Nephron progenitor cell (in vitro differentiated cells): ENCODE measurements at regions not wholly inside any gene's neighbourhood (a gene's known extent, or its start where the extent isn't known, plus 50 kb on each side); places are given as distances from the start of the nearest gene placed in this dataset.
A peak's percentile ranks its signal among the peaks of the same experiment; 100 is the strongest.
"Not testable (repeated sequence)": the region's sequence is repeated elsewhere in the genome, so short reads cannot be mapped to it uniquely, and the experiment has no call there.

Source experiments
- DNase-seq: peaks from one replicate; pipeline ENCODE4 v3.0.0; 2021
- H3K27ac Mint-ChIP-seq: 2 replicates; pipeline ENCODE4 v1.8.0; 2021; ENCODE audit warnings: mild to moderate bottlenecking, moderate library complexity, mixed read lengths
- H3K27me3 Mint-ChIP-seq: 2 replicates; pipeline ENCODE4 v1.8.0; 2021; ENCODE audit warnings: mild to moderate bottlenecking, low read depth, mixed read lengths; ENCODE audit not compliant: poor library complexity
- H3K36me3 Mint-ChIP-seq: 2 replicates; pipeline ENCODE4 v1.8.0; 2021; ENCODE audit warnings: low read depth, mixed read lengths
- H3K4me1 Mint-ChIP-seq: 2 replicates; pipeline ENCODE4 v1.8.0; 2021; ENCODE audit warnings: mixed read lengths
- H3K4me3 Mint-ChIP-seq: 2 replicates; pipeline ENCODE4 v1.8.0; 2021; ENCODE audit warnings: mild to moderate bottlenecking, moderate library complexity, mixed read lengths
- H3K9me3 Mint-ChIP-seq: 2 replicates; pipeline ENCODE4 v1.8.0; 2021; ENCODE audit warnings: mild to moderate bottlenecking, moderate library complexity, mixed read lengths
- CTCF ChIP-seq: fragments of 200-600 bp; sonication (generic); IDR thresholded peaks from 2 replicates; pipeline ENCODE4 v1.5.0; 2021; ENCODE audit warnings: antibody characterized with exemption

GRCh38 chr6:140460267-140460666 is 1085.8 kb upstream of the CITED2 start:
- no peak for TF ChIP-seq CTCF
- Mint-ChIP-seq H3K27ac (no peak overlapping the region), H3K27me3 (no peaks in the 10 kb centered on the region), H3K4me3 (no peak overlapping the region), H3K9me3 (no peaks in the 10 kb centered on the region), H3K4me1 (no peaks in the 10 kb centered on the region), H3K36me3 (no peaks in the 10 kb centered on the region)
- no peak for DNase-seq

GRCh38 chr6:140459209-140459608 is 1084.8 kb upstream of the CITED2 start:
- Mint-ChIP-seq H3K27me3 (no peaks in the 10 kb centered on the region), H3K4me3 (no peak overlapping the region), H3K9me3 (no peaks in the 10 kb centered on the region), H3K4me1 (no peaks in the 10 kb centered on the region), H3K27ac (no peak overlapping the region), H3K36me3 (no peaks in the 10 kb centered on the region)
- no peak for TF ChIP-seq CTCF
- no peak for DNase-seq

GRCh38 chr6:140446241-140446640 is 1071.8 kb upstream of the CITED2 start:
- DNase-seq: no peak
- Mint-ChIP-seq H3K4me1 (peaks cover 12% of the 10 kb centered on the region), H3K4me3 (no peak overlapping the region), H3K9me3 (no peaks in the 10 kb centered on the region), H3K27ac (no peak overlapping the region), H3K36me3 (no peaks in the 10 kb centered on the region), H3K27me3 (no peaks in the 10 kb centered on the region)
- TF ChIP-seq CTCF: no peak

GRCh38 chr6:140445474-140446004 is 1071.1 kb upstream of the CITED2 start:
- Mint-ChIP-seq H3K27ac (no peak overlapping the region), H3K36me3 (no peaks in the 10 kb centered on the region), H3K27me3 (no peaks in the 10 kb centered on the region), H3K4me1 (peaks cover 19% of the 10 kb centered on the region), H3K4me3 (no peak overlapping the region), H3K9me3 (no peaks in the 10 kb centered on the region)
- DNase-seq: no peak
- no peak for TF ChIP-seq CTCF

GRCh38 chr6:140443112-140443511 is 1068.7 kb upstream of the CITED2 start:
- not testable (repeated sequence) for DNase-seq, H3K4me3 Mint-ChIP-seq, H3K36me3 Mint-ChIP-seq, H3K27ac Mint-ChIP-seq, H3K27me3 Mint-ChIP-seq, H3K9me3 Mint-ChIP-seq
- peaks cover 40% of the 10 kb centered on the region for H3K4me1 Mint-ChIP-seq

- Mint-ChIP-seq H3K27me3 (no peaks in the 10 kb centered on the region), H3K36me3 (peaks cover 5% of the 10 kb centered on the region), H3K9me3 (peaks cover under 1% of the 10 kb centered on the region), H3K27ac (peak overlapping the region; percentile 44), H3K4me1 (peaks cover 54% of the 10 kb centered on the region), H3K4me3 (no peak overlapping the region)
- TF ChIP-seq CTCF: peak; percentile 47
- peak; percentile 66 for DNase-seq
Measured at GRCh38 chr6:140441256-140441655, 1066.8 kb upstream of the CITED2 start.
